AG04450 (cell line): ENCODE measurements at regions not wholly inside any gene's neighbourhood (a gene's known extent, or its start where the extent isn't known, plus 50 kb on each side); places are given as distances from the start of the nearest gene placed in this dataset.

Experiments used
- CTCF ChIA-PET: fragments of 300-600, 350-600 bp; formaldehyde crosslinking; extraction: SDS; loops from one replicate; lab custom pipeline; 2022; ENCODE audit warnings: antibody characterized with exemption, inconsistent platforms; lab: Charles Lee
- POLR2A ChIA-PET: fragments of 350-600 bp; formaldehyde crosslinking; extraction: SDS; loops from one replicate; lab custom pipeline; 2021; ENCODE audit warnings: antibody characterized with exemption, inconsistent platforms; lab: Yijun Ruan, JAX
- DNase-seq: peaks from one replicate; pipeline ENCODE4 v3.0.0-alpha.2; 2011; ENCODE audit warnings: low read depth, low spot score
- H3K27ac ChIP-seq: one replicate; pipeline ENCODE4 v1.5.1; 2012; ENCODE audit warnings: low read depth, low read length, control low read depth
- H3K27me3 ChIP-seq: one replicate; pipeline ENCODE4 v1.6.0; 2012; ENCODE audit warnings: low read length; ENCODE audit not compliant: control insufficient read depth, insufficient read depth
- H3K4me3 ChIP-seq: 2 replicates; pipeline ENCODE4 v1.5.1; 2011; ENCODE audit warnings: mild to moderate bottlenecking, low read depth, low read length, control low read depth
- H3K9me3 ChIP-seq: 2 replicates; pipeline ENCODE4 v1.5.1; 2012; ENCODE audit warnings: low read length; ENCODE audit not compliant: control insufficient read depth, insufficient read depth
- TF ChIP-seq, protein P1 (sequence below): IDR thresholded peaks from 2 replicates; pipeline ENCODE4 v1.5.1; 2011; ENCODE audit warnings: low read depth, low read length, control low read depth, inconsistent platforms

DNA sequence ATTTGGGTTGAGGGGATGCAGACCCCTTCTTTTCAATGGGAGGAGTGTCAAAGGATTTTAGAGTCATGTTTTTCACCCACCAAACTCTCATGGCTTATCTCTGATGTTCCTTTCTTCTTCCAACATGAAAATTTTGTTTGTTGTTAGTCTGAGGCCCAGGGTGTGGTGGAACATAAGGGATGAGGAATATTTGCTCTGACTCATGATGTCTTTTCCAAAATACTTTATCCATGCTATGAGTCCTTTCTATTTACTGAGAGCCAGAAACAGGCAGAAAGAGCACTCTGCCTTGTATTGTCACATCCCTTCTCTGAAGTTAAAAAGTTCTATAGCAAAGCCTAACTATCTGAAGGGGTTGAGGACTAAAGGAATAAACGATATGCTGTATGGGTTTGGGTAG, 61.6 kb upstream of the GYPA start:
- CTCF ChIA-PET, result no interaction called here
- Histone ChIP-seq H3K4me3 (no peak overlapping the region), H3K27me3 (no peaks in the 10 kb centered on the region), H3K9me3 (no peaks in the 10 kb centered on the region), H3K27ac (no peak overlapping the region)
- DNase-seq, result no peak
- POLR2A ChIA-PET, result no interaction called here
- TF ChIP-seq, protein P1, sequence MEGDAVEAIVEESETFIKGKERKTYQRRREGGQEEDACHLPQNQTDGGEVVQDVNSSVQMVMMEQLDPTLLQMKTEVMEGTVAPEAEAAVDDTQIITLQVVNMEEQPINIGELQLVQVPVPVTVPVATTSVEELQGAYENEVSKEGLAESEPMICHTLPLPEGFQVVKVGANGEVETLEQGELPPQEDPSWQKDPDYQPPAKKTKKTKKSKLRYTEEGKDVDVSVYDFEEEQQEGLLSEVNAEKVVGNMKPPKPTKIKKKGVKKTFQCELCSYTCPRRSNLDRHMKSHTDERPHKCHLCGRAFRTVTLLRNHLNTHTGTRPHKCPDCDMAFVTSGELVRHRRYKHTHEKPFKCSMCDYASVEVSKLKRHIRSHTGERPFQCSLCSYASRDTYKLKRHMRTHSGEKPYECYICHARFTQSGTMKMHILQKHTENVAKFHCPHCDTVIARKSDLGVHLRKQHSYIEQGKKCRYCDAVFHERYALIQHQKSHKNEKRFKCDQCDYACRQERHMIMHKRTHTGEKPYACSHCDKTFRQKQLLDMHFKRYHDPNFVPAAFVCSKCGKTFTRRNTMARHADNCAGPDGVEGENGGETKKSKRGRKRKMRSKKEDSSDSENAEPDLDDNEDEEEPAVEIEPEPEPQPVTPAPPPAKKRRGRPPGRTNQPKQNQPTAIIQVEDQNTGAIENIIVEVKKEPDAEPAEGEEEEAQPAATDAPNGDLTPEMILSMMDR, result no peak

DNA sequence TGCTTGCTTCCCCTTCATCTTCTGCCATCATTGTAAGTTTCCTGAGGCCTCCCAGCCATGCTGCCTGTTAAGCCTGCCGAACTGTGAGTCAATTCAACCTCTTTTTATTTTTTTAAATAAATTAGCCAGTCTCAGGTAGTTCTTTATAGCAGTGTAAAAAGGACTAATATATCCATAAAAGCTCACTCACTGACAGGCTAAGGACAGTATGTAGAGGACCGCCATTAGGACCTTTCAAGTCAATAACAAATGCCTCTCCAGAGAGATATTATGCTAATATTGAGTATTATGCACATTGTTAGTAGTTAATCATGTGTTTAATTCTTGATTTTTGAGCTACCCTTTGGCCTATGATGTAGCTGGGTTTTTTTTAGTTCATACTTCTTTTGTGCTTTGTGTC, 62.6 kb upstream of the GYPA start:
- Histone ChIP-seq H3K9me3 (no peaks in the 10 kb centered on the region), H3K27ac (no peak overlapping the region), H3K4me3 (no peak overlapping the region), H3K27me3 (no peaks in the 10 kb centered on the region)
- no peak for DNase-seq
- ChIA-PET POLR2A (no interaction called here), CTCF (no interaction called here)
- TF ChIP-seq, protein P1, result no peak

DNA sequence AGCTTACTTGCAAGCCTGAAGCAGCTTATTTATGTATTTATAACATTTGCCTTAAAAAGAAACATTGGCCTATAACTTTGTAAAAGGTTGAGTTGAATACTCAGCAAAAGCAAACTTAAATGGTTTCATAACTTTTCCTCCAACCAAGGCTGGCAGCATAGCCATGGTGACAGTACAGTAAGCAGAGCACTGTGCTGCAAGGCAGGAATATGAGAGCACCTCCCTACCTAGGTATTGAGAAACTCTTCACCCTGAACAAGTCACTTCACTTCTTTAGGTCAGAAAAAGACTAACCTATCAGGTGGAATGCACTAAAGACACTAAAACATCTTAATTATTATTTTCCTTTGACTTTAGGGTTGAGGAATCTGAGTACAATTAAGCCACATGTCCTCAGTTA, 63.9 kb upstream of the GYPA start:
- Histone ChIP-seq H3K9me3 (no peaks in the 10 kb centered on the region), H3K27ac (no peak overlapping the region), H3K4me3 (no peak overlapping the region), H3K27me3 (no peaks in the 10 kb centered on the region)
- ChIA-PET POLR2A (no interaction called here), CTCF (no interaction called here)
- no peak for DNase-seq
- TF ChIP-seq, protein P1, result no peak

DNA sequence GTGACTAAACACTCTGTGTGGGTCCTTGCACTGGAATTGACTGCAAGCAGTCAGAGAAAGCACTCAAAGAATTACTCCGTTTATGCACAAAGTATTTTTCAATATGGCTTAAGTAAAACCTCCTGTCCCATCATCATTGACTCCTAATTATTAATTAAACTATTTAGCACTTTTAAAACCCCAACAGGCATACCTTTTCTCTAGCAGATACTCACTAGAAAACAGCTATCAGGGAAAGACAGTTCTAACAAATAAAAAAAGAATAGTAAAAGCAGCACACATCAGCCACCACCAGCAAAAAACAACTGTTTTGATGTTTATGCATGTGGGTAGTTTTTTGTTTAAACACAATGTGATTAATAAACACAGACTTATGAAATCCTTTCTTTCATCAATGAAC, 66.2 kb upstream of the GYPA start:
- CTCF ChIA-PET, result no interaction called here
- Histone ChIP-seq H3K27ac (no peak overlapping the region), H3K9me3 (no peaks in the 10 kb centered on the region), H3K4me3 (no peak overlapping the region), H3K27me3 (no peaks in the 10 kb centered on the region)
- POLR2A ChIA-PET, result no interaction called here
- DNase-seq, result no peak
- TF ChIP-seq, protein P1, result no peak

DNA sequence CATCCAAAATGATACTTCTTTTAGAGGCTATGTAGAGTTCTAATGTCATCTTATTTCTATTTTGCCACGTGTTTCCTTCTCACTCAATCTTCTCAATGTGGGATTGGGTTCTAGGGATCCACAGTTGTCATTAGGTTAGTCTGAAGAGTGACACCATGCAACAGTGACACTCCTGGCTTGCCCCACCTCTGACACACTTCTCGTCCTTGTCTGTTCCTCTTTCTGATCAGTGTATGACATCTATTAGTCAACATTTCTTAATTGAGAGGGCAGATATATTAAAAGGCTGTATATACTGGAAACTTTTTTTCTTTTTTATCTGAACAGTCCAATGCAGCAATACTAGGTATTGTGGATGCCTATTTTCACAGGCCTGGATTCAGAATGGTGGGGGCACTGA, 67.6 kb upstream of the GYPA start:
- DNase-seq, result no peak
- CTCF ChIA-PET, result no interaction called here

More for the DNA sequence above, 67.6 kb upstream of the GYPA start:
- H3K9me3 ChIP-seq, result no peaks in the 10 kb centered on the region
- H3K27me3 ChIP-seq, result no peaks in the 10 kb centered on the region
- POLR2A ChIA-PET, result no interaction called here
- TF ChIP-seq, protein P1, result no peak
- H3K4me3 ChIP-seq, result no peak overlapping the region
- no peak overlapping the region for H3K27ac ChIP-seq
